IMR-90 (cell line): ENCODE measurements at regions not wholly inside any gene's neighbourhood (a gene's known extent, or its start where the extent isn't known, plus 50 kb on each side); places are given as distances from the start of the nearest gene placed in this dataset.

Experiments
- ATAC-seq: fragments of 200-7000 bp; cut with Tn5 transposase; 2 replicates; pipeline ENCODE4 v1.9.1; 2020; ENCODE audit warnings: low read depth, mild to moderate bottlenecking, moderate library complexity
- BruUV-seq: library from RNA; stranded (reverse); fragments of 400-500 nt; replicated peaks from 2 replicates; lab custom pipeline; 2021; lab: Mats Ljungman, UMichigan
- CTCF ChIA-PET: fragments of 300-600 bp; formaldehyde crosslinking; extraction: SDS; loops from one replicate; lab custom pipeline; 2021; ENCODE audit warnings: antibody characterized with exemption; lab: Yijun Ruan, JAX
- POLR2A ChIA-PET: fragments of 300-600 bp; sonication (Branson Sonifier 250); formaldehyde crosslinking; loops from one replicate; lab custom pipeline; 2022; ENCODE audit warnings: antibody characterized with exemption; ENCODE audit not compliant: unreplicated experiment; lab: Charles Lee
- DNase-seq: peaks from one replicate; pipeline ENCODE4 v3.0.0; 2013
- H2AFZ ChIP-seq: replicated peaks from 2 replicates; pipeline ENCODE3; 2013; ENCODE audit warnings: low read length, mild to moderate bottlenecking; ENCODE audit not compliant: poor library complexity
- H2AK5ac ChIP-seq: 2 replicates; pipeline ENCODE4 v1.6.1; 2013; ENCODE audit warnings: low read depth, low read length, inconsistent platforms
- H2AK9ac ChIP-seq: replicated peaks from 2 replicates; pipeline ENCODE3; 2013; ENCODE audit warnings: mild to moderate bottlenecking, low read depth, low read length, moderate library complexity; ENCODE audit not compliant: poor library complexity
- H2BK120ac ChIP-seq: 2 replicates; pipeline ENCODE4 v1.6.1; 2013; ENCODE audit warnings: low read depth, low read length, inconsistent platforms
- H2BK15ac ChIP-seq: 3 replicates; pipeline ENCODE4 v1.6.1; 2013; ENCODE audit warnings: low read depth, low read length, inconsistent platforms
- H2BK20ac ChIP-seq: 2 replicates; pipeline ENCODE4 v1.6.1; 2013; ENCODE audit warnings: low read depth, mild to moderate bottlenecking, inconsistent platforms, low read length, moderate library complexity
- H2BK5ac ChIP-seq: 2 replicates; pipeline ENCODE4 v1.6.1; 2013; ENCODE audit warnings: mild to moderate bottlenecking, low read depth, low read length, inconsistent platforms; ENCODE audit not compliant: poor library complexity, severe bottlenecking
- H3K14ac ChIP-seq: replicated peaks from 2 replicates; pipeline ENCODE4 v1.6.1; 2013; ENCODE audit warnings: low read depth, low read length, inconsistent platforms
- H3K18ac ChIP-seq: 2 replicates; pipeline ENCODE4 v1.6.1; 2013; ENCODE audit warnings: low read depth, low read length, control low read depth
- H3K23ac ChIP-seq: 2 replicates; pipeline ENCODE4 v1.6.1; 2013; ENCODE audit warnings: low read depth, low read length, inconsistent platforms
- H3K27ac ChIP-seq: 2 replicates; pipeline ENCODE4 v1.5.1; 2013; ENCODE audit warnings: mild to moderate bottlenecking, control low read depth, low read length; ENCODE audit not compliant: insufficient read depth
- H3K27me3 ChIP-seq: 2 replicates; pipeline ENCODE4 v1.6.1; 2013; ENCODE audit warnings: low read length; ENCODE audit not compliant: control insufficient read depth, insufficient read depth
- H3K36me3 ChIP-seq: 2 replicates; pipeline ENCODE4 v1.6.1; 2013; ENCODE audit warnings: low read length, mixed read lengths; ENCODE audit not compliant: control insufficient read depth, insufficient read depth
- H3K4ac ChIP-seq: 2 replicates; pipeline ENCODE4 v1.6.1; 2013; ENCODE audit warnings: low read depth, low read length, inconsistent platforms
- H3K4me1 ChIP-seq: 2 replicates; pipeline ENCODE4 v1.6.1; 2013; ENCODE audit warnings: low read length, mixed read lengths; ENCODE audit not compliant: control insufficient read depth, insufficient read depth
- H3K4me2 ChIP-seq: 2 replicates; pipeline ENCODE4 v1.6.1; 2013; ENCODE audit warnings: low read depth, mild to moderate bottlenecking, control low read depth, low read length, moderate library complexity
- H3K4me3 ChIP-seq: 2 replicates; pipeline ENCODE4 v1.5.1; 2013; ENCODE audit warnings: low read depth, mild to moderate bottlenecking, control low read depth, low read length, moderate library complexity; ENCODE audit not compliant: insufficient read depth
- H3K56ac ChIP-seq: 2 replicates; pipeline ENCODE4 v1.6.1; 2013; ENCODE audit warnings: low read length, inconsistent platforms; ENCODE audit not compliant: insufficient read depth; ENCODE audit errors: extremely low read depth
- H3K79me1 ChIP-seq, 2 experiments: 2 replicates each; pipeline ENCODE4 v1.6.1; 2013; ENCODE audit warnings: low read length in 2 of 2, inconsistent platforms in 1 of 2, low read depth in 1 of 2
- H3K9ac ChIP-seq: 2 replicates; pipeline ENCODE4 v1.6.1; 2013; ENCODE audit warnings: low read depth, low read length, control low read depth
- H3K9me1 ChIP-seq: 2 replicates; pipeline ENCODE4 v1.6.1; 2013; ENCODE audit warnings: low read length, inconsistent platforms; ENCODE audit not compliant: insufficient read depth
- H3K9me3 ChIP-seq: 2 replicates; pipeline ENCODE4 v1.6.1; 2013; ENCODE audit warnings: low read length; ENCODE audit not compliant: control insufficient read depth, insufficient read depth
- H4K20me1 ChIP-seq: 2 replicates; pipeline ENCODE4 v1.6.1; 2013; ENCODE audit warnings: low read length, inconsistent platforms; ENCODE audit not compliant: insufficient read depth
- H4K5ac ChIP-seq: 2 replicates; pipeline ENCODE4 v1.6.1; 2013; ENCODE audit warnings: mild to moderate bottlenecking, low read depth, low read length, control low read depth
- H4K8ac ChIP-seq, 2 experiments: 2 replicates each; pipeline ENCODE4 v1.6.1; 2013; ENCODE audit warnings: low read depth in 2 of 2, low read length in 2 of 2, control low read depth in 1 of 2, inconsistent platforms in 1 of 2
- H4K91ac ChIP-seq: 2 replicates; pipeline ENCODE4 v1.6.1; 2013; ENCODE audit warnings: low read depth, low read length, inconsistent platforms; ENCODE audit not compliant: insufficient read depth
- CTCF ChIP-seq: conservative IDR thresholded peaks from 2 replicates; pipeline ENCODE4 v1.5.1; 2012; ENCODE audit warnings: mild to moderate bottlenecking, low read depth, low read length, improper control_type of control experiment
- MAZ ChIP-seq: IDR thresholded peaks from 2 replicates; pipeline ENCODE4 v1.6.1; 2012; ENCODE audit warnings: low read depth, mild to moderate bottlenecking, low read length, improper control_type of control experiment, moderate library complexity, borderline replicate concordance
- RAD21 ChIP-seq: IDR thresholded peaks from 2 replicates; pipeline ENCODE4 v1.6.1; 2012; ENCODE audit warnings: low read length, improper control_type of control experiment
- SMC3 ChIP-seq: fragments of 150-350 bp; IDR thresholded peaks from 2 replicates; pipeline ENCODE4 v1.6.1; 2016; ENCODE audit warnings: low read depth, mild to moderate bottlenecking, antibody characterized with exemption, low read length, moderate library complexity
- USF2 ChIP-seq: fragments of 150-350 bp; IDR thresholded peaks from 2 replicates; pipeline ENCODE4 v1.6.1; 2017; ENCODE audit warnings: mild to moderate bottlenecking, antibody characterized with exemption, low read length, low read depth
- WGBS, 2 experiments: methylation state at CpG; one replicate each; pipeline versions ENCODE4 v1.1.5 to v1.1.7; 2013; ENCODE audit warnings: missing lambda C conversion rate in 2 of 2; ENCODE audit not compliant: insufficient read length in 1 of 2; ENCODE audit errors: extremely low coverage in 2 of 2; 5-methylcytosine and 5-hydroxymethylcytosine counted together
- dilution Hi-C: fragments of 300-500 bp; cut with HindIII; formaldehyde crosslinking; loops from one replicate; pipeline ENCODE4 v1.14.3; 2018; ENCODE audit warnings: low sequenced_read_pairs; ENCODE audit not compliant: unreplicated experiment
- in situ Hi-C: fragments of 300-500 bp; cut with MboI; formaldehyde crosslinking; loops from 3 replicates; pipeline ENCODE4 v1.14.3; 2019; ENCODE audit warnings: low sequenced_read_pairs, inconsistent platforms, mixed read lengths
- intact Hi-C: fragments of 100-400 bp; cut with micrococcal nuclease; formaldehyde crosslinking; loops from 2 replicates; pipeline ENCODE4 v1.10.0; 2022

- Histone ChIP-seq H2AK9ac (no peak overlapping the region), H3K9me1 (no peaks in the 10 kb centered on the region), H3K4me1 (peaks cover 2% of the 10 kb centered on the region; the same call in 1 of the 2 replicates), H2AK5ac (no peak overlapping the region), H3K9me3 (no peaks in the 10 kb centered on the region), H2AFZ (no peak overlapping the region), H3K4me3 (no peak overlapping the region), H3K4me2 (no peak overlapping the region), H3K9ac (no peak overlapping the region), H4K91ac (no peak overlapping the region), H2BK20ac (no peak overlapping the region), H4K20me1 (no peaks in the 10 kb centered on the region), H4K5ac (no peak overlapping the region), H3K4ac (no peak overlapping the region), H3K14ac (no peak overlapping the region), H2BK120ac (no peak overlapping the region), H2BK15ac (no peak overlapping the region), H2BK5ac (no peak overlapping the region), H3K23ac (no peak overlapping the region), H3K79me1 (no peaks in the 10 kb centered on the region), H3K27ac (no peak overlapping the region), H3K27me3 (no peaks in the 10 kb centered on the region), H3K36me3 (no peaks in the 10 kb centered on the region), H3K18ac (no peak overlapping the region), H3K56ac (no peak overlapping the region), H4K8ac (no peak overlapping the region)
- in situ Hi-C loops: no loop called here
- no peak for ATAC-seq
- WGBS, 2 experiments: no CpG with 5 or more reads among the region's 3 CpGs
- BruUV-seq: no TSS peak
- dilution Hi-C loops: no loop called here
- TF ChIP-seq USF2: no peak
- no peak for TF ChIP-seq RAD21
- TF ChIP-seq CTCF: no peak
- no peak for TF ChIP-seq MAZ
- no peak for TF ChIP-seq SMC3
- DNase-seq: no peak
- ChIA-PET CTCF (interaction anchor here (2.1 kb wide), 1 partner anchor 175 kb away, joined by 10 read pairs; no protein-coding TSS in a partner anchor), POLR2A (no interaction called here)
- intact Hi-C loops: no loop called here
Measured at GRCh38 chr6:18328540-18328939, 58.6 kb upstream of the RNF144B start.
